Erythroblast (primary cell): ENCODE measurements at regions not wholly inside any gene's neighbourhood (a gene's known extent, or its start where the extent isn't known, plus 50 kb on each side); places are given as distances from the start of the nearest gene placed in this dataset.

ENCODE experiments used
- DNase-seq, 2 experiments: peaks; one replicate each; lab custom pipeline; 2025; lab: John Stamatoyannopoulos, UW
- GATA1 ChIP-seq: IDR thresholded peaks from 2 replicates; pipeline ENCODE4 v1.6.1; 2011; ENCODE audit warnings: low read depth, mild to moderate bottlenecking, control low read depth, low read length, moderate library complexity
- POLR2A ChIP-seq: IDR thresholded peaks from 2 replicates; pipeline ENCODE4 v1.6.1; 2011; ENCODE audit warnings: mild to moderate bottlenecking, low read length

DNA sequence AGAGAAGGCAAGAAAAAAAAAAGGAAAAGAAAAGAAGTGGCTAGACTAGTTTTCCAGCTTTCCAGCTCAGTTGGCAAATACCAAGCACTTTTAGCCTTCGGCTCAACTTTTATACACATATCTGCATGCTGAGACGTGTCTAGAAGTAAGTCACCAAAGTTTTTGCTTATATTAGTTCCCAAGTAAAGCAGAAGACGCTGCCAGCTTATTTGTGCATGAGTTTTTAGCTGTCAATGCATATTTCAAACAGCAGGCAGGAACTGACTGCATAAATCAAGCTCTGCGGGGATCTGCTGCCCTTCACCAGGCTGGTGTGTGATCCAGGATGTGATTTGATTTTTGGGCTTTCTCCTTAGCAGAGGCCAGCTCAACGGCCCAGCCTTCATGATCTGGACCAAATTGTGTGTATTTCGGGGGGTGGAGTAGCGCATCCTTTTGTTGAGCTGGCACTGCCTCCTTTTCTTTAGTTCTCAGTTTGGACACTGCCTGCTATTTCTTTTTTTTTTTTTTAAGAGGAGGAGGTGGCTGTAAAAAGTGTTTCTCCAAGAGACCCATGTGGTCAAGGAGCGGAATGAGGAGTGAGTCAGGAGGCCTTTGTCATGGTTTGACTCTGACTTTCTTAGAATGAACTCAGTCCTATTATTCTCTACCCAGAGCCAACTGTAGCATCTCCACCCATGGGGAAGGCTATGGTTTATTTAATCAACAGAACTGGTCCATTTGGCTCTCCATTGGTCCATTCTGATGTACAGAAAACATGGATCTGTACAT is 162.6 kb upstream of the XYLT1 start:
- TF ChIP-seq GATA1 (no peak), POLR2A (no peak)
- no peak for DNase-seq

GRCh38 chr16:17632667-17633066 is 161.9 kb upstream of the XYLT1 start:
- no peak for DNase-seq
- no peak for TF ChIP-seq POLR2A
- no peak for TF ChIP-seq GATA1

DNA sequence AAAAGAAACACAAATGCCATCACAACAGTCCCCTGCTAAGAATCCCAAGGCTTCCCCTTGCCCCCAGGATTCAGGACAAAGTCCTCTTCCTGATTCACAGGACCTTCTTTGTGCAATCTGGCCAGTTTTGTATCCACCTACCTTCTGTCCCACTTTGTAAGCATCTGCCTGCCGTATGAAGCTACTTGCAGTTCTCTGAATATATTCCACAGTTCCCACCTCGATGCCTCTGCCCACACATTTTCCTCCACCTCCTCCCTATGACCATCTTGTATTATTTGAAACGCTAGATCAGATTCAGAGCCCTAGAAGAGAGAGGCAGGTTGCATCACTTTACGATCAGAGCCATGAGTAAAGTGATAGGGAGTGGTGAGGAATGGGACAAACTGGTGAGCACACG is 159.2 kb upstream of the XYLT1 start:
- no peak for DNase-seq
- TF ChIP-seq GATA1 (no peak), POLR2A (no peak)

- DNase-seq, result no peak
- no peak for TF ChIP-seq GATA1
- TF ChIP-seq POLR2A, result no peak
Measured at GRCh38 chr16:17628983-17629382, 158.2 kb upstream of the XYLT1 start.

- DNase-seq, result no peak
- TF ChIP-seq POLR2A (no peak), GATA1 (no peak)
Measured at GRCh38 chr16:17622366-17622765, 151.6 kb upstream of the XYLT1 start.

DNA sequence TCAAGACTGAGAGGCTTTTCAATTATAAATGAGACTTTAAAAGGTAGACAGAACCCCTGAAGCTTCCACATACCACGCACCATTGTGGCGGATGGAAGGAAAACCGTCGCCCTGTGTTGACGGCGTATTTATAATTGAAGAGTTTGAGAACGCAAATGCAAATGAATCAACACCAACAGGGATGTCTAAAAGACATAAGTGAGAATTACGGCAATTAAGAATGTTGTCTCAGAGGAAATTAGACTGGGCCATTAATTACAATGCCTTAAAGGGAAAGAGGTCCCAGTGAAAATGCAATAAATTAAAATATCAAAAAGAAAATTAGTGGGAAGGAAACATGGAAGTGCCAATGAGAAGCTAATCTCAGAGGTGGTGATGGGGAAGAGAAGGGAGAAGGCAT is 148.5 kb upstream of the XYLT1 start:
- TF ChIP-seq POLR2A (no peak), GATA1 (no peak)
- DNase-seq, result no peak

GRCh38 chr16:17617021-17617552 is 146.3 kb upstream of the XYLT1 start:
- no peak for DNase-seq
- no peak for TF ChIP-seq GATA1
- no peak for TF ChIP-seq POLR2A

DNA sequence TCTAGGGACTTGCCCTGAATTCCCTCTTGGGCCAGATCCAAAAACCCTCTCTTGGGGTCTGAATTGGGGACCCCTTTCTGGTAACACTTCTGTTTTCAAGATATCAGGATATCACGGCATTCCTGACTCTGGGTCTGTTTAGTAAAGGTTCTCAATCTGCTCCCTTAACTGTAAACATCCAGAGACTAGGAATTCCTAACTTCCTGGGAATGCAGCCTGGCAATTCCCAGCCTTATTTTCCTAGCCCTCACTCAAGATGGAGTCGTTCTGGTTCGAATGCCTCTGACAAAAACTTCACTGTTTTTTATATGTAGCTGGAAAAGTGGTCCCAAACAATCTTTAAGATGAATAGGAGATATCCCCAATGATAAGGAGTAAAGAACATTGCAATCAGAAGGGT is 141.6 kb upstream of the XYLT1 start:
- DNase-seq, result no peak
- no peak for TF ChIP-seq GATA1
- no peak for TF ChIP-seq POLR2A

- DNase-seq, result no peak
- TF ChIP-seq POLR2A (no peak), GATA1 (no peak)
Measured at GRCh38 chr16:17607609-17608008, 136.8 kb upstream of the XYLT1 start.

DNA sequence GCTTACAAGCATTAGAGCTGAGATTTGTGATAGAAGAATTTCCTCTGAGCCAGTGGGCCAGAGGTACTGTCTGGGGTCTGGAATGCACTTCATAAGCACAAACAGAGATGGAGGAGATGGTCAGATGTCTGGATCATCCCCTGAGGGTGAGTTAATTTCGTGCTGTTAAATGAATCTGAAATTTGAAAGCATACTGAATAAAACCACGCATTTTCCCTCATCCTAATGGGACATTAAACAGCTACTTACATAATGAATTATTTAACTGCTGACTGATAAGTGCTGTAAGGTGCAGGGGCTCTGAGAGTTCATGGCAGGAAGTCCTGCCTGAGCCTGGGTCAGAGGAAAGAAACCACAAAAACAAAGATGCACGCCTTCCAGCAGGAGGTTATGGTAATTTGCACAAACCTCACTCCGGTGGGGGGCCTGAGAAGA is 136.3 kb upstream of the XYLT1 start:
- DNase-seq, result no peak
- TF ChIP-seq GATA1 (no peak), POLR2A (no peak)

- no peak for DNase-seq
- TF ChIP-seq GATA1, result no peak
- TF ChIP-seq POLR2A, result no peak
Measured at GRCh38 chr16:17606460-17606859, 135.7 kb upstream of the XYLT1 start.

GRCh38 chr16:17605784-17606183 is 135.0 kb upstream of the XYLT1 start:
- TF ChIP-seq POLR2A (no peak), GATA1 (no peak)

DNA sequence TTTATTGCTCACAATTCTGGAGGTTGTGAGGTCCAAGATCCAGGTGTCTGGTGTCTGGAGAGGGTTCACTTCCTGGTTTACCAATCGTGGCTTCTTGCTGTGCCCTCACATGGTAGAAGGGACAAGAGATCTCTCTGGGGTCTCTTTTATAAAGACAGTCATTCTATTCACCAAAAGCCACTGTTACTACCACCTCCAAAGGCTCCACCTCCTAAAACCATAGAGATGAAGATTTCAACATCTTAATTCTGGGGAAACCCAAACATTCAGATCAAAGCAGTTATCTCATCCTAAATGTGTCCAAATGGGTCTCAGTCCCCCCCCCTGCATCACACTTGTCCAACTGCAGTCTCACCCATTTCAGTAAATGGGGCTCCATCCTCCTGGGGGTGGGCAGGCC is 132.9 kb upstream of the XYLT1 start:
- TF ChIP-seq POLR2A (no peak), GATA1 (no peak)
- no peak for DNase-seq

More at GRCh38 chr16:17605784-17606183, 135.0 kb upstream of the XYLT1 start:
- DNase-seq, result no peak

- DNase-seq, result no peak
- TF ChIP-seq GATA1, result no peak
- no peak for TF ChIP-seq POLR2A
Measured at GRCh38 chr16:17602678-17603077, 131.9 kb upstream of the XYLT1 start.

GRCh38 chr16:17598968-17599367 is 128.2 kb upstream of the XYLT1 start:
- DNase-seq, result no peak
- no peak for TF ChIP-seq GATA1
- no peak for TF ChIP-seq POLR2A
